Lower leg skin (tissue), 4 donors: ENCODE measurements at regions not wholly inside any gene's neighbourhood (a gene's known extent, or its start where the extent isn't known, plus 50 kb on each side); places are given as distances from the start of the nearest gene placed in this dataset.

Source experiments
- DNase-seq, 2 donors: peaks; one replicate each; pipeline ENCODE4 v3.0.0-alpha.2; 2019; ENCODE audit warnings: low spot score in 2 of 2
- H3K4me3 ChIP-seq: fragments of 200-600 bp; sonication (generic); 2 replicates; pipeline ENCODE4 v1.5.1; 2017; ENCODE audit warnings: mild to moderate bottlenecking, low read depth; ENCODE audit not compliant: poor library complexity, severe bottlenecking
- CTCF ChIP-seq, 3 donors: fragments of 450-650 bp; IDR thresholded peaks; one replicate each; pipeline ENCODE4 v1.5.1; 2016; ENCODE audit warnings: antibody characterized with exemption in 3 of 3, mild to moderate bottlenecking in 3 of 3, moderate library complexity in 2 of 3
- POLR2A ChIP-seq, 2 donors: fragments of 450-650 bp; IDR thresholded peaks; one replicate each; pipeline ENCODE4 v1.6.1; 2016 to 2017; ENCODE audit warnings: antibody characterized with exemption in 2 of 2, mild to moderate bottlenecking in 1 of 2, moderate library complexity in 1 of 2
- WGBS, 2 donors: methylation state at CpG; one replicate each; pipeline ENCODE4 v1.1.5; 2018; 5-methylcytosine and 5-hydroxymethylcytosine counted together
- intact Hi-C: fragments of 100-400 bp; cut with DNase I; formaldehyde crosslinking; loops from one replicate; pipeline ENCODE4 v1.15.0; 2023; ENCODE audit warnings: low total_unique reads

- intact Hi-C loops: no loop called here
- WGBS, 2 donors: 83 to 89% methylated on average over 4 of the region's 4 CpGs
- no peak for TF ChIP-seq POLR2A (IDR thresholded peaks at IDR 0.05)
- no peak overlapping the region for H3K4me3 ChIP-seq
- DNase-seq: no peak
Measured at GRCh38 chr2:15805772-15806171, 134.6 kb upstream of the MYCN start.

- no peak overlapping the region for H3K4me3 ChIP-seq
- no peak for DNase-seq
- intact Hi-C loops: no loop called here
- TF ChIP-seq POLR2A (IDR thresholded peaks at IDR 0.05) (no peak), CTCF (IDR thresholded peaks at IDR 0.05) (no peak)
- 94% methylated on average over 9 of the region's 9 CpGs for WGBS, 2 donors
Measured at GRCh38 chr2:15806801-15807417, 133.4 kb upstream of the MYCN start.

- TF ChIP-seq CTCF (IDR thresholded peaks at IDR 0.05) (no peak), POLR2A (IDR thresholded peaks at IDR 0.05) (no peak)
- 85 to 87% methylated on average over 17 to 18 of the region's 18 CpGs for WGBS, 2 donors
- DNase-seq: no peak
- no peak overlapping the region for H3K4me3 ChIP-seq
- intact Hi-C loops: no loop called here
Measured at GRCh38 chr2:15807418-15808203, 132.7 kb upstream of the MYCN start.

- intact Hi-C loops: no loop called here
- no peak for DNase-seq
- H3K4me3 ChIP-seq: no peak overlapping the region
- 58 to 64% methylated on average over 28 of the region's 28 CpGs for WGBS, 2 donors
- TF ChIP-seq POLR2A (IDR thresholded peaks at IDR 0.05) (no peak), CTCF (IDR thresholded peaks at IDR 0.05) (no peak)
Measured at GRCh38 chr2:15808204-15808910, 132.0 kb upstream of the MYCN start.

GRCh38 chr2:15808944-15809343, 131.4 kb upstream of the MYCN start:
- DNase-seq: no peak
- WGBS, 2 donors: 57 to 66% methylated on average over 8 of the region's 8 CpGs
- H3K4me3 ChIP-seq: no peak overlapping the region
- no peak for TF ChIP-seq POLR2A (IDR thresholded peaks at IDR 0.05)
- TF ChIP-seq CTCF (IDR thresholded peaks at IDR 0.05): no peak
- intact Hi-C loops: no loop called here

- 55 to 71% methylated on average over 11 of the region's 11 CpGs for WGBS, 2 donors
- no peak for DNase-seq
- no peak overlapping the region for H3K4me3 ChIP-seq
- TF ChIP-seq CTCF (IDR thresholded peaks at IDR 0.05): no peak
- TF ChIP-seq POLR2A (IDR thresholded peaks at IDR 0.05): no peak
- intact Hi-C loops: no loop called here
Measured at GRCh38 chr2:15809404-15809803, 130.9 kb upstream of the MYCN start.
